CD4-positive, alpha-beta memory T cell (primary cell): ENCODE measurements at regions not wholly inside any gene's neighbourhood (a gene's known extent, or its start where the extent isn't known, plus 50 kb on each side); places are given as distances from the start of the nearest gene placed in this dataset.

Source experiments
- CTCF ChIA-PET: fragments of 350-600 bp; sonication (Branson Sonifier 250); formaldehyde crosslinking; loops from one replicate; lab custom pipeline; 2021; ENCODE audit warnings: inconsistent platforms; ENCODE audit not compliant: partially characterized antibody; lab: Charles Lee
- POLR2A ChIA-PET: fragments of 350-600 bp; sonication (Branson Sonifier 250); formaldehyde crosslinking; loops from one replicate; lab custom pipeline; 2021; ENCODE audit not compliant: partially characterized antibody; lab: Charles Lee
- DNase-seq, 5 donors: peaks; one replicate each; pipeline versions ENCODE4 v3.0.0 to v3.0.0-alpha.2; 2020 to 2022; ENCODE audit warnings: mixed read lengths in 1 of 5
- H3K27ac ChIP-seq: one replicate; pipeline ENCODE4 v1.7.0; 2013; ENCODE audit warnings: low read depth, low read length
- H3K27me3 ChIP-seq: 2 replicates; pipeline ENCODE4 v1.7.0; 2013; ENCODE audit warnings: mild to moderate bottlenecking, low read length, moderate library complexity; ENCODE audit not compliant: insufficient read depth
- H3K36me3 ChIP-seq: 2 replicates; pipeline ENCODE4 v1.7.0; 2013; ENCODE audit warnings: mild to moderate bottlenecking, low read length, moderate library complexity; ENCODE audit not compliant: insufficient read depth
- H3K4me1 ChIP-seq: 2 replicates; pipeline ENCODE4 v1.7.0; 2013; ENCODE audit warnings: mild to moderate bottlenecking, low read length, moderate library complexity; ENCODE audit not compliant: insufficient read depth
- H3K4me3 ChIP-seq, 2 donors: one replicate each; pipeline ENCODE4 v1.7.0; 2013; ENCODE audit warnings: low read length in 2 of 2, mild to moderate bottlenecking in 1 of 2
- H3K9me3 ChIP-seq, 2 donors: one replicate each; pipeline ENCODE4 v1.7.0; 2013; ENCODE audit warnings: low read length in 2 of 2, control low read depth in 1 of 2; ENCODE audit not compliant: control insufficient read depth in 1 of 2
- H3K27ac Mint-ChIP-seq, 7 donors: one replicate each; pipeline ENCODE4 v1.8.0; 2020 to 2021; ENCODE audit warnings: mixed read lengths in 7 of 7, mild to moderate bottlenecking in 6 of 7, inconsistent platforms in 3 of 7, moderate library complexity in 3 of 7
- H3K27me3 Mint-ChIP-seq, 2 donors: one replicate each; pipeline ENCODE4 v1.8.0; 2020 to 2021; ENCODE audit warnings: mixed read lengths in 2 of 2
- H3K36me3 Mint-ChIP-seq, 2 donors: one replicate each; pipeline ENCODE4 v1.8.0; 2020 to 2021; ENCODE audit warnings: mixed read lengths in 2 of 2, inconsistent platforms in 1 of 2, mild to moderate bottlenecking in 1 of 2
- H3K4me1 Mint-ChIP-seq, 4 donors: one replicate each; pipeline ENCODE4 v1.8.0; 2020 to 2021; ENCODE audit warnings: mixed read lengths in 4 of 4, mild to moderate bottlenecking in 1 of 4
- H3K4me3 Mint-ChIP-seq, 8 donors: one replicate each; pipeline ENCODE4 v1.8.0; 2020 to 2021; ENCODE audit warnings: mixed read lengths in 8 of 8, mild to moderate bottlenecking in 7 of 8, moderate library complexity in 6 of 8, inconsistent platforms in 3 of 8
- H3K9me3 Mint-ChIP-seq, 8 donors: one replicate each; pipeline ENCODE4 v1.8.0; 2020 to 2021; ENCODE audit warnings: mixed read lengths in 8 of 8, mild to moderate bottlenecking in 5 of 8, inconsistent platforms in 3 of 8, moderate library complexity in 1 of 8
- intact Hi-C: fragments of 100-400 bp; cut with micrococcal nuclease; formaldehyde crosslinking; loops from one replicate; pipeline ENCODE4 v1.15.1; 2023

DNA sequence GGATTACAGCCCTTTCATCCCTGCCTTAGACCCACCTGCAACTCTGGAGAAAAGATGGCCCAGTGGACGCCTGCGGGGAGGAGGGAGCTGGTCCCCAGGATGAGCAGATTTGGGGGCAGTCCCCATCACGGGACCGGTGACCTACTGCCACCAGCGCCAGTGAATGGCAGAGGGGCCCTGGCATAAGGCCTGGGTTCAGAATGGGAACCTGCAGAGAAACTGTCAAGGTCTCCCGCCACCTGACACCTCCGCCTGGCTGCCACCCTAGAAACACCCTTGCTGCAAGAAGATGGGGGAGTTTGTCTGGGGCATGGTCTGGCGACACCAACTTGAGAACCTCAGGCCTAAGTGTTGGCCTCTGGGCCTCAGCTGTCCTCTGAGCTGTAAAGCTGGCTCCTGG, 335.7 kb downstream of the SEC14L1 start:
- H3K4me1 Mint-ChIP-seq: peaks cover 62 to 88% (median 73%) of the 10 kb centered on the region in 4 donors
- H3K36me3 Mint-ChIP-seq: peaks cover 33 to 54% of the 10 kb centered on the region in 2 donors
- POLR2A ChIA-PET: interaction anchor here (0.6 to 9.8 kb wide), 11 partner anchors 7 to 146 kb away, joined by 3 to 221 read pairs (median 4); no protein-coding TSS in a partner anchor
- Histone ChIP-seq H3K36me3 (peaks cover 25% of the 10 kb centered on the region), H3K4me1 (peaks cover 100% of the 10 kb centered on the region), H3K27ac (peak overlapping the region; percentile 30), H3K9me3 (no peaks in the 10 kb centered on the region), H3K27me3 (no peaks in the 10 kb centered on the region), H3K4me3 (no peak overlapping the region)
- H3K27me3 Mint-ChIP-seq: no peaks in the 10 kb centered on the region
- intact Hi-C loops: no loop called here
- CTCF ChIA-PET: interaction anchor here (1.5 to 2.1 kb wide), 2 partner anchors 33 to 47 kb away, joined by 6 read pairs; no protein-coding TSS in a partner anchor
- peak in 1 of 5 donors; percentile 44 for DNase-seq
- no peaks in the 10 kb centered on the region for H3K9me3 Mint-ChIP-seq
- peak overlapping the region; percentile 74 to 98 (median 85) for H3K27ac Mint-ChIP-seq
- H3K4me3 Mint-ChIP-seq: peak overlapping the region in 3 of 8 donors; percentile 59 to 75 (median 62)

DNA sequence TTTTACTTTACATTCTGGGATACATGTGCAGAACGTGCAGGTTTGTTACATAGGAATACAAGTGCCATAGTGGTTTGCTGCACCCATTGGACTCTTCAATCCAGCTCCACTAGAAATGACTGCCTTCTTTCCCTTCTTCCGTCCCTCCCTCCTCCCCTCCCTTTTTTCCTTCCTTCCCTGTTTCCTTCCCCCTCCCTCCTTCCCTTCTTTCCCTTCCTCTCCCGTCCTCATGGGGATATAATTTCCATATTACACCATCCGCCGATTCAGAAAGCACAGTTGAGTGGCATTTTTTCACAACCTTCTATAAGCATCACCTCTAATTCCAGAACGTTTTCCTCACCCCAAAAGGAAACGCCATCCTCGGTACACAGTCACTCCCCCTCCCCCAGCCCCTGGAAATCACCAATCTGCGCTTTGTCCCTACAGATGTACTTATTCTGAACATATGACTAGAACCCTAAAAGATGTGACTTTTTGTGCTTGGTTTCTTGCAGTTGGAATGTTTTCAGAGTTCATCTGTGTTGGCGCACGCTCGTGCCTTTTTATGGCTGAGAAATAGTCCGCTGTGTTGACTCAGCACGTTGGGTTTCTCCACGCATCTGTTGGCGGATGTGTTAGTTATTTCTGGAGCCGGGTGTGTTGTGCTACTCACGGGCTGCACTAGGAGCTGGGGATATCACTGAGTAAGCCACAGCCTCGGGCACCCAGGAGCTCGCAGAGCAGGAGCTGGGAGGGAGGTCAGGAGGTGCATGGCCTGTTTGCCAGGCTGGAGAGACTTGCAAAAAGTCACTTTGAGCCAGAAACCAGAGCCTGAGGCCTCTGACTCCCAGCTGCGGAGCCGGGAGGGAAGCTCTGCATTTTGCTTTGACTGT, 336.4 kb downstream of the SEC14L1 start:
- peak overlapping the region in 6 of 8 donors; percentile 33 to 75 (median 55) for H3K4me3 Mint-ChIP-seq
- H3K4me3 ChIP-seq: no peak overlapping the region
- intact Hi-C loops: no loop called here
- peaks cover 57 to 83% (median 69%) of the 10 kb centered on the region in 4 donors for H3K4me1 Mint-ChIP-seq
- no peaks in the 10 kb centered on the region for H3K27me3 ChIP-seq
- peaks cover 32% of the 10 kb centered on the region for H3K36me3 ChIP-seq
- no peaks in the 10 kb centered on the region for H3K9me3 Mint-ChIP-seq
- H3K36me3 Mint-ChIP-seq: peaks cover 33 to 54% of the 10 kb centered on the region in 2 donors
- no peaks in the 10 kb centered on the region for H3K9me3 ChIP-seq
- POLR2A ChIA-PET: interaction anchor here (0.5 to 9.8 kb wide), 18 partner anchors 8 to 146 kb away, joined by 3 to 221 read pairs (median 3); no protein-coding TSS in a partner anchor
- peaks cover 99% of the 10 kb centered on the region for H3K4me1 ChIP-seq
- H3K27me3 Mint-ChIP-seq: no peaks in the 10 kb centered on the region
- peak overlapping the region; percentile 30 for H3K27ac ChIP-seq
- peak in 1 of 5 donors; percentile 43 for DNase-seq
- CTCF ChIA-PET: interaction anchor here (0.9 to 2.1 kb wide), 5 partner anchors 34 to 77 kb away, joined by 3 to 6 read pairs (median 3); no protein-coding TSS in a partner anchor
- H3K27ac Mint-ChIP-seq: peak overlapping the region; percentile 74 to 94 (median 87)

DNA sequence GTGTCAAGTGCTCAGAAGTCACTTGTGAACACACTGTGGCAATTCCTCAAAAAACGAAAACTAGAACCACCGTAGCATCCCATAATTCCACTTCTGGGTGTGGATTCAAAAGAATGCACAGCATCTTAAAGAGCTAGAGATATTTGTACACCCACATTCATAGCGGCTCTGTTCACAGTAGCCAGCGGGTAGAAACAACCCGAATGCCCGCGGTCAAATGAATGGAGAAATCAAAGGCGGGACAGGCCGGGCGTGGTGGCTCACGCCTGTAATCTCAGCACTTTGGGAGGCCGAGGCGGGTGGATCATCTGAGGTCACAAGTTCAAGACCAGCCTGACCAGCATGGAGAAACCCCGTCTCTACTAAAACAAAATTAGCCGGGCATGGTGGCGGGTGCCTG, 337.5 kb downstream of the SEC14L1 start:
- peaks cover 43% of the 10 kb centered on the region for H3K36me3 ChIP-seq

DNA sequence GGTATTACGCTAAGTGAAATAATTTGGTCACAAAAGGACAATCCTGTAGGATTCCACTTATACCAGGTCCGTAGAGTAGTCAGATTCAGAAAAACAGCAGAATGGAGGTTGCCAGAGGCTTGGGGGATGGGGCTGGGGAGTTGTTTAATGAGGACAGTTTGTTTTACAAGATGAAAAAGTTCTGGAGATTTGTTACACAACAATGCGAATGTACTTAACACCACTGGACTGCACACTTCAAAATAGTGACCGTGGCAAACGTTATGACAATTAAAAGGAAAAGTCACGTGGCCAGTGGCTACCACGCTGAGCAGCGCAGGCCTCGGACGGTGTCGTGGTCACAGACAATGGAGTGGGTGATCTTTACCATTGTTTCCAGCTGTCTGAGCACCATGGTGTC, 338.1 kb downstream of the SEC14L1 start:
- no peaks in the 10 kb centered on the region for H3K9me3 ChIP-seq
- Mint-ChIP-seq H3K4me3 (peak overlapping the region in 3 of 8 donors; percentile 7 to 27 (median 11)), H3K27me3 (no peaks in the 10 kb centered on the region), H3K27ac (peak overlapping the region; percentile 70 to 93 (median 80)), H3K4me1 (peaks cover 41 to 66% (median 54%) of the 10 kb centered on the region in 4 donors), H3K9me3 (no peaks in the 10 kb centered on the region), H3K36me3 (peaks cover 23 to 42% of the 10 kb centered on the region in 2 donors)
- no peak overlapping the region for H3K4me3 ChIP-seq
- peaks cover 49% of the 10 kb centered on the region for H3K36me3 ChIP-seq
- intact Hi-C loops: no loop called here
- CTCF ChIA-PET: interaction anchor here (0.9 to 1.2 kb wide), 2 partner anchors 11 to 20 kb away, joined by 3 read pairs; no protein-coding TSS in a partner anchor
- no peak overlapping the region for H3K27ac ChIP-seq
- H3K4me1 ChIP-seq: peaks cover 99% of the 10 kb centered on the region
- POLR2A ChIA-PET: interaction anchor here (1.2 to 9.8 kb wide), 4 partner anchors 18 to 49 kb away, joined by 3 to 221 read pairs (median 80); no protein-coding TSS in a partner anchor
- no peak for DNase-seq
- H3K27me3 ChIP-seq: no peaks in the 10 kb centered on the region

More for the DNA sequence above, 337.5 kb downstream of the SEC14L1 start:
- Histone ChIP-seq H3K9me3 (no peaks in the 10 kb centered on the region), H3K27ac (no peak overlapping the region), H3K4me1 (peaks cover 99% of the 10 kb centered on the region), H3K27me3 (no peaks in the 10 kb centered on the region), H3K4me3 (no peak overlapping the region)
- CTCF ChIA-PET: interaction anchor here (0.9 to 2.1 kb wide), 7 partner anchors 10 to 78 kb away, joined by 3 to 6 read pairs (median 3); no protein-coding TSS in a partner anchor
- intact Hi-C loops: no loop called here
- Mint-ChIP-seq H3K36me3 (peaks cover 28 to 48% of the 10 kb centered on the region in 2 donors), H3K4me1 (peaks cover 47 to 72% (median 60%) of the 10 kb centered on the region in 4 donors), H3K4me3 (peak overlapping the region in 2 of 8 donors; percentile 17 to 33), H3K27me3 (no peaks in the 10 kb centered on the region), H3K27ac (peak overlapping the region in 6 of 7 donors; percentile 13 to 94 (median 80)), H3K9me3 (no peaks in the 10 kb centered on the region)
- DNase-seq: no peak
- POLR2A ChIA-PET: interaction anchor here (0.7 to 9.8 kb wide), 9 partner anchors 14 to 147 kb away, joined by 3 to 221 read pairs (median 3); no protein-coding TSS in a partner anchor

DNA sequence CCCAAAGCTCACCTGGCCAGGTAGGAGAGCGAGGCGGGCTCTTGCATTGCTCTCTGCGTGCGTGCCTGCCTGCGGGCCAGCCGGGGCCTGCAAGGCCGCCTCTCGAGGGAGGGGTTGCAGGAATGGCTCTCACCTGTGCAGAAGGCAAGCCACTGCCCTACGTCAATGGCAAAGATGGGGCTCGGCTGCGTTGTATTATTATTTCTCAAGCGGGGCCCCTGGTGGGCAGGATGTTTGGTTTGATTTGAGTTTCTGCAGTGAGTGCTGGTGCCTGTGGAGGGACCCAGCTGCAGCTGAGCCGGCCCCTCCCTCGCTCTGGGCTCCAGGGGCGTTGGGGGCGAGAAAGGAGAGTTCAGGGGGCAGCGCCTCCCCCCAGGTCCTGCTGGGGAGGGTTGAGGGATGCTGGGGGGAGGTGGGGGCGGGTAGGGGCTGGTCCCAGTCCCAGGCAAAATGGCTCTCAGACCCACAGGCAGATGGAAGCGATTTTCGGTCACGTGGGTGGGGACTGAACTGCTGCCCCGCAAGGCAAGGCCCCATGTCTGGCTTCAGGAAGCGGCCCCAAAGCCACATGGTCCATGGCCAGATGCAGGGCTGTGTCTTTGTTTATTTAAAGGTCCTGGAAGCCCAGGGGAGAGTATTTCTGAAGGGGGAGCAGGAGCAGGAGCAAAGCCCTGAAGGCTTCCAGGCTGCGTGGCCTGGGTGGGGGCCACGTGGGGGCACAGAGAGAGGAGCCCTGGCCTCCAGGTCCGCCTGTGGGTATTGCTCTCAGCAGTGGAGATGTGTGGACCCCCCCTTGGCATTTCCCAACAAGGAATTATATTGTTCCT, 338.8 kb downstream of the SEC14L1 start:
- ChIA-PET CTCF (no interaction called here), POLR2A (interaction anchor here (9.5 to 9.8 kb wide), 2 partner anchors 18 to 27 kb away, joined by 126 to 221 read pairs; no protein-coding TSS in a partner anchor)
- Histone ChIP-seq H3K27me3 (no peaks in the 10 kb centered on the region), H3K4me1 (peaks cover 99% of the 10 kb centered on the region), H3K27ac (peak overlapping the region; percentile 5), H3K36me3 (peaks cover 53% of the 10 kb centered on the region), H3K9me3 (no peaks in the 10 kb centered on the region), H3K4me3 (no peak overlapping the region)
- intact Hi-C loops: no loop called here
- Mint-ChIP-seq H3K9me3 (no peaks in the 10 kb centered on the region), H3K4me1 (peaks cover 35 to 59% (median 47%) of the 10 kb centered on the region in 4 donors), H3K36me3 (peaks cover 21 to 42% of the 10 kb centered on the region in 2 donors), H3K4me3 (peak overlapping the region in 1 of 8 donors; percentile 27), H3K27ac (peak overlapping the region in 6 of 7 donors; percentile 35 to 93 (median 77)), H3K27me3 (no peaks in the 10 kb centered on the region)
- peak in 2 of 5 donors; percentile 24 to 30 for DNase-seq

DNA sequence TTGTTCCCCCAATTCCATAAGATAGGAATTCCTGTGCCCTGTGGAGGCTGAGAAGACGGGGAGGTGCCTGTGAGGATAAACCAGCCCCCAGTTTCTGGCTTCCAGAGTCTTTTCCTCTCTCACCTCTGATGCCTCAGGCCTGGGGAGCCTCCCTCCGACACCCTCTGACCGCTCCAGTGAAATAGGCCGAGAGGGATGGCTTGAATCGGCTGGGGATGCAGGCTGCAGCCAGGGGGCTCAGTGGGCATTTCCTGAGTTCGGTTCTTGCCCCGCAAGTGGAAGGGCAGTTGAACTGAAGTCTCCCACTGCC, 339.4 kb downstream of the SEC14L1 start:
- Mint-ChIP-seq H3K36me3 (peaks cover 18 to 39% of the 10 kb centered on the region in 2 donors), H3K27me3 (no peaks in the 10 kb centered on the region), H3K4me3 (no peak overlapping the region), H3K9me3 (no peaks in the 10 kb centered on the region), H3K27ac (peak overlapping the region in 1 of 7 donors; percentile 93), H3K4me1 (peaks cover 32 to 54% (median 42%) of the 10 kb centered on the region in 4 donors)
- Histone ChIP-seq H3K4me1 (peaks cover 99% of the 10 kb centered on the region), H3K4me3 (no peak overlapping the region), H3K27me3 (no peaks in the 10 kb centered on the region), H3K27ac (peak overlapping the region; percentile 5), H3K9me3 (no peaks in the 10 kb centered on the region), H3K36me3 (peaks cover 58% of the 10 kb centered on the region)
- POLR2A ChIA-PET: interaction anchor here (1.1 to 1.5 kb wide), 2 partner anchors 11 to 51 kb away, joined by 4 to 5 read pairs; no protein-coding TSS in a partner anchor
- intact Hi-C loops: no loop called here
- no peak for DNase-seq
- CTCF ChIA-PET: no interaction called here
